ENCODE measurements at regions not wholly inside any gene's neighbourhood (a gene's known extent, or its start where the extent isn't known, plus 50 kb on each side); places are given as distances from the start of the nearest gene placed in this dataset.

GRCh38 chr7:51367614-51367968 is 51.0 kb upstream of the COBL start:
- TF ChIP-seq CTCF (IDR thresholded peaks at IDR 0.05): no peak
- TF ChIP-seq POLR2A (IDR thresholded peaks at IDR 0.05): no peak

All from body of pancreas (tissue), 4 donors.